ENCODE measurements at regions not wholly inside any gene's neighbourhood (a gene's known extent, or its start where the extent isn't known, plus 50 kb on each side); places are given as distances from the start of the nearest gene placed in this dataset.

- Histone ChIP-seq H3K4me3 (ENCODE audit: low read depth, low read length, poor library complexity, severe bottlenecking) (no peak overlapping the region), H3K27ac (ENCODE audit: low read depth, low read length, poor library complexity, severe bottlenecking) (no peak overlapping the region), H3K27me3 (replicated peaks; ENCODE audit: insufficient read depth, low read depth, low read length, poor library complexity) (no peaks in the 10 kb centered on the region), H3K9me3 (ENCODE audit: low read depth, low read length, poor library complexity, severe bottlenecking) (no peaks in the 10 kb centered on the region), H3K36me3 (ENCODE audit: insufficient read depth, low read length, poor library complexity, severe bottlenecking) (no peaks in the 10 kb centered on the region), H3K4me1 (ENCODE audit: insufficient read depth, low read length, poor library complexity, severe bottlenecking) (peaks cover 2% of the 10 kb centered on the region)
- ChIA-PET CTCF (no interaction called here), POLR2A (ENCODE audit: low non-redundant PET) (no interaction called here)
- intact Hi-C loops (cut with micrococcal nuclease; ENCODE audit: unreplicated experiment) = no loop called here
- no peak for TF ChIP-seq EZH2 (IDR thresholded peaks at IDR 0.05; ENCODE audit: borderline replicate concordance, low read depth, low read length, poor library complexity, severe bottlenecking)
- TF ChIP-seq, protein P1, sequence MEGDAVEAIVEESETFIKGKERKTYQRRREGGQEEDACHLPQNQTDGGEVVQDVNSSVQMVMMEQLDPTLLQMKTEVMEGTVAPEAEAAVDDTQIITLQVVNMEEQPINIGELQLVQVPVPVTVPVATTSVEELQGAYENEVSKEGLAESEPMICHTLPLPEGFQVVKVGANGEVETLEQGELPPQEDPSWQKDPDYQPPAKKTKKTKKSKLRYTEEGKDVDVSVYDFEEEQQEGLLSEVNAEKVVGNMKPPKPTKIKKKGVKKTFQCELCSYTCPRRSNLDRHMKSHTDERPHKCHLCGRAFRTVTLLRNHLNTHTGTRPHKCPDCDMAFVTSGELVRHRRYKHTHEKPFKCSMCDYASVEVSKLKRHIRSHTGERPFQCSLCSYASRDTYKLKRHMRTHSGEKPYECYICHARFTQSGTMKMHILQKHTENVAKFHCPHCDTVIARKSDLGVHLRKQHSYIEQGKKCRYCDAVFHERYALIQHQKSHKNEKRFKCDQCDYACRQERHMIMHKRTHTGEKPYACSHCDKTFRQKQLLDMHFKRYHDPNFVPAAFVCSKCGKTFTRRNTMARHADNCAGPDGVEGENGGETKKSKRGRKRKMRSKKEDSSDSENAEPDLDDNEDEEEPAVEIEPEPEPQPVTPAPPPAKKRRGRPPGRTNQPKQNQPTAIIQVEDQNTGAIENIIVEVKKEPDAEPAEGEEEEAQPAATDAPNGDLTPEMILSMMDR (conservative IDR thresholded peaks at IDR 0.05; ENCODE audit: low read depth, low read length) = no peak
- no peak for DNase-seq (ENCODE audit: low spot score)
- BruUV-seq (replicated peaks) = no TSS peak
Observed at GRCh38 chr1:106754957-106755356, 301.5 kb upstream of the PRMT6 start.

GRCh38 chr1:106755682-106756406, 300.6 kb upstream of the PRMT6 start:
- no TSS peak for BruUV-seq (replicated peaks)
- no peak overlapping the region for H3K4me3 ChIP-seq (ENCODE audit: low read depth, low read length, poor library complexity, severe bottlenecking)
- no peaks in the 10 kb centered on the region for H3K27me3 ChIP-seq (replicated peaks; ENCODE audit: insufficient read depth, low read depth, low read length, poor library complexity)
- CTCF ChIA-PET = no interaction called here
- no peak for DNase-seq (ENCODE audit: low spot score)
- POLR2A ChIA-PET (ENCODE audit: low non-redundant PET) = no interaction called here
- H3K36me3 ChIP-seq (ENCODE audit: insufficient read depth, low read length, poor library complexity, severe bottlenecking) = no peaks in the 10 kb centered on the region
- no peaks in the 10 kb centered on the region for H3K9me3 ChIP-seq (ENCODE audit: low read depth, low read length, poor library complexity, severe bottlenecking)
- H3K27ac ChIP-seq (ENCODE audit: low read depth, low read length, poor library complexity, severe bottlenecking) = no peak overlapping the region
- H3K4me1 ChIP-seq (ENCODE audit: insufficient read depth, low read length, poor library complexity, severe bottlenecking) = peaks cover 6% of the 10 kb centered on the region
- TF ChIP-seq, protein P1 (conservative IDR thresholded peaks at IDR 0.05; ENCODE audit: low read depth, low read length) = no peak
- no peak for TF ChIP-seq EZH2 (IDR thresholded peaks at IDR 0.05; ENCODE audit: borderline replicate concordance, low read depth, low read length, poor library complexity, severe bottlenecking)
- intact Hi-C loops (cut with micrococcal nuclease; ENCODE audit: unreplicated experiment) = no loop called here

DNA sequence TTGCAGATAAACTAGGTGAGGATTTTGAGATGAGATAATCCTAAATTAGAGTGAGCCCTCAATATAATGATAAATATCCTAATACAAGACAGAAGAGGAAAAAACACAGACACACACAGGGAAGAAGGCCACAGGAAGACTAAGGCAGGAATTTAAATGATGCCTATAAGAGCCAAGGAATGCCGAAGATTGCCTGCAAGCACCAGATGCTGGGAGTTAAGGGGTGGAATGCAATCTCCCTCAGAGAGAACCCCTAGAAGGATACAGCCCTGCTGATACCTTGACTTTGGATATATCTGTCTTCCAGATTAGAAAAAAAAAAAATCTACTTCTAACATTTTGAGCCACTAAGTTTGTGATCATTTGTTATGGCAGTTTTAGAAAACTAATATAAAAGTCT, 299.7 kb upstream of the PRMT6 start:
- TF ChIP-seq, protein P1 (conservative IDR thresholded peaks at IDR 0.05; ENCODE audit: low read depth, low read length) = no peak
- no peak for TF ChIP-seq EZH2 (IDR thresholded peaks at IDR 0.05; ENCODE audit: borderline replicate concordance, low read depth, low read length, poor library complexity, severe bottlenecking)
- DNase-seq (ENCODE audit: low spot score) = no peak
- no peak overlapping the region for H3K27ac ChIP-seq (ENCODE audit: low read depth, low read length, poor library complexity, severe bottlenecking)
- H3K9me3 ChIP-seq (ENCODE audit: low read depth, low read length, poor library complexity, severe bottlenecking) = no peaks in the 10 kb centered on the region
- no peak overlapping the region for H3K4me3 ChIP-seq (ENCODE audit: low read depth, low read length, poor library complexity, severe bottlenecking)
- intact Hi-C loops (cut with micrococcal nuclease; ENCODE audit: unreplicated experiment) = no loop called here
- H3K4me1 ChIP-seq (ENCODE audit: insufficient read depth, low read length, poor library complexity, severe bottlenecking) = peaks cover 14% of the 10 kb centered on the region
- no TSS peak for BruUV-seq (replicated peaks)
- ChIA-PET POLR2A (ENCODE audit: low non-redundant PET) (no interaction called here), CTCF (no interaction called here)
- H3K27me3 ChIP-seq (replicated peaks; ENCODE audit: insufficient read depth, low read depth, low read length, poor library complexity) = no peaks in the 10 kb centered on the region
- H3K36me3 ChIP-seq (ENCODE audit: insufficient read depth, low read length, poor library complexity, severe bottlenecking) = no peaks in the 10 kb centered on the region

Data from A673 (cell line).